Esophagus muscularis mucosa (tissue), 4 donors: ENCODE measurements at regions not wholly inside any gene's neighbourhood (a gene's known extent, or its start where the extent isn't known, plus 50 kb on each side); places are given as distances from the start of the nearest gene placed in this dataset.

ENCODE experiments used
- DNase-seq: peaks from one replicate; pipeline ENCODE4 v3.0.0-alpha.2; 2017; ENCODE audit errors: extremely low spot score
- H3K27ac ChIP-seq, 4 donors: fragments of 200-600 bp; sonication (generic); replicated peaks in 1 of 4; 1 replicate in 3 of 4; 2 replicates in 1 of 4; pipeline ENCODE4 v1.5.1; 2016 to 2019; ENCODE audit warnings: mild to moderate bottlenecking in 1 of 4
- H3K27me3 ChIP-seq, 4 donors: fragments of 200-600 bp; sonication (generic); one replicate each; pipeline versions ENCODE4 v1.5.1 to v1.6.0; 2016 to 2019
- H3K36me3 ChIP-seq, 4 donors: fragments of 200-600 bp; sonication (generic); one replicate each; pipeline ENCODE4 v1.5.1; 2016 to 2019
- H3K4me1 ChIP-seq, 4 donors: fragments of 200-600 bp; sonication (generic); one replicate each; pipeline ENCODE4 v1.5.1; 2016 to 2019
- H3K4me3 ChIP-seq, 4 donors: fragments of 200-600 bp; sonication (generic); 1 replicate in 2 of 4; 2 replicates in 2 of 4; pipeline ENCODE4 v1.5.1; 2016 to 2019; ENCODE audit warnings: mild to moderate bottlenecking in 4 of 4, moderate library complexity in 1 of 4
- H3K9me3 ChIP-seq, 4 donors: fragments of 200-600 bp; sonication (generic); 1 replicate in 3 of 4; 2 replicates in 1 of 4; pipeline ENCODE4 v1.5.1; 2016 to 2019
- EP300 ChIP-seq: sonication (generic); formaldehyde crosslinking; IDR thresholded peaks from one replicate; pipeline ENCODE4 v1.6.1; 2017; ENCODE audit warnings: antibody characterized with exemption
- POLR2A ChIP-seq: fragments of 450-650 bp; IDR thresholded peaks from one replicate; pipeline ENCODE4 v1.6.1; 2017; ENCODE audit warnings: antibody characterized with exemption, moderate library complexity, mild to moderate bottlenecking, low read depth
- POLR2AphosphoS5 ChIP-seq, 2 donors: sonication (generic); formaldehyde crosslinking; IDR thresholded peaks; one replicate each; pipeline ENCODE4 v1.6.1; 2017; ENCODE audit warnings: antibody characterized with exemption in 2 of 2
- WGBS: methylation state at CpG from one replicate; pipeline ENCODE4 v1.1.5; 2018; 5-methylcytosine and 5-hydroxymethylcytosine counted together
- intact Hi-C: fragments of 100-400 bp; cut with DNase I; formaldehyde crosslinking; loops from one replicate; pipeline ENCODE4 v1.15.1; 2023
- TF ChIP-seq, protein P1 (sequence below), 3 experiments: fragments of 200-600 bp in 2 of 3; fragments of 450-650 bp in 1 of 3; sonication (generic) in 2 of 3; IDR thresholded peaks; one replicate each; pipeline ENCODE4 v1.5.1; 2017 to 2019; ENCODE audit warnings: antibody characterized with exemption in 3 of 3, mild to moderate bottlenecking in 2 of 3, moderate library complexity in 1 of 3

GRCh38 chr18:29163596-29163995, 986.7 kb upstream of the CDH2 start:
- no peak for DNase-seq
- intact Hi-C loops: no loop called here
- Histone ChIP-seq H3K4me3 (no peak overlapping the region), H3K36me3 (no peaks in the 10 kb centered on the region), H3K27ac (peak overlapping the region in 1 of 4 donors; percentile 25), H3K27me3 (no peaks in the 10 kb centered on the region), H3K9me3 (no peaks in the 10 kb centered on the region), H3K4me1 (peaks cover 4 to 41% (median 15%) of the 10 kb centered on the region in 4 donors)
- no peak for TF ChIP-seq EP300
- TF ChIP-seq POLR2A: no peak
- no peak for TF ChIP-seq POLR2AphosphoS5 (IDR thresholded peaks at IDR 0.05)
- TF ChIP-seq, protein P1, sequence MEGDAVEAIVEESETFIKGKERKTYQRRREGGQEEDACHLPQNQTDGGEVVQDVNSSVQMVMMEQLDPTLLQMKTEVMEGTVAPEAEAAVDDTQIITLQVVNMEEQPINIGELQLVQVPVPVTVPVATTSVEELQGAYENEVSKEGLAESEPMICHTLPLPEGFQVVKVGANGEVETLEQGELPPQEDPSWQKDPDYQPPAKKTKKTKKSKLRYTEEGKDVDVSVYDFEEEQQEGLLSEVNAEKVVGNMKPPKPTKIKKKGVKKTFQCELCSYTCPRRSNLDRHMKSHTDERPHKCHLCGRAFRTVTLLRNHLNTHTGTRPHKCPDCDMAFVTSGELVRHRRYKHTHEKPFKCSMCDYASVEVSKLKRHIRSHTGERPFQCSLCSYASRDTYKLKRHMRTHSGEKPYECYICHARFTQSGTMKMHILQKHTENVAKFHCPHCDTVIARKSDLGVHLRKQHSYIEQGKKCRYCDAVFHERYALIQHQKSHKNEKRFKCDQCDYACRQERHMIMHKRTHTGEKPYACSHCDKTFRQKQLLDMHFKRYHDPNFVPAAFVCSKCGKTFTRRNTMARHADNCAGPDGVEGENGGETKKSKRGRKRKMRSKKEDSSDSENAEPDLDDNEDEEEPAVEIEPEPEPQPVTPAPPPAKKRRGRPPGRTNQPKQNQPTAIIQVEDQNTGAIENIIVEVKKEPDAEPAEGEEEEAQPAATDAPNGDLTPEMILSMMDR (IDR thresholded peaks at IDR 0.05): no peak

- DNase-seq: no peak
- Histone ChIP-seq H3K4me1 (peaks cover 4 to 41% (median 15%) of the 10 kb centered on the region in 4 donors), H3K27me3 (no peaks in the 10 kb centered on the region), H3K9me3 (no peaks in the 10 kb centered on the region), H3K36me3 (no peaks in the 10 kb centered on the region), H3K27ac (no peak overlapping the region), H3K4me3 (no peak overlapping the region)
- TF ChIP-seq, protein P1 (IDR thresholded peaks at IDR 0.05): no peak
- TF ChIP-seq EP300: no peak
- TF ChIP-seq POLR2AphosphoS5 (IDR thresholded peaks at IDR 0.05): no peak
- TF ChIP-seq POLR2A: no peak
- intact Hi-C loops: no loop called here
Observed at GRCh38 chr18:29161429-29161828, 984.5 kb upstream of the CDH2 start.

DNA sequence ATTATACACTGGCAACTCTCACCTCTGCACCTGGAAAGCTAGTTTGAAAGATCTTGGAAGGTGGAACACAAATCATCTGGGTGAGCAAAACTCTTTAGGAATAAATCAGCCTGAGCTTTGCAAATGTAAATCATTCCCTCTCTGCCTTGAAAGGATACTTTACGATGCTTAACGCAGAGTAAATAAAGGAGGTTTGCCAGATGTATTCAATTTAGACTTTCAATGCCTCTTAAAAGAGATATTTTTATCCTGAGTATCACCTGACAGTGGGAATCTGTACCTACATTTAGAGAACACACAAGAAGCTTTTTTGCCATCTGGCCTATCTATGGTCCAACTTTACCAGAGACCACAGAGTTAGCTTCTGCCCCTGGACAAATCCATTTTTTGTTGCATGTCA, 983.2 kb upstream of the CDH2 start:
- DNase-seq: no peak
- 19% methylated on average over 2 of the region's 2 CpGs for WGBS
- H3K4me3 ChIP-seq: no peak overlapping the region
- H3K27ac ChIP-seq: no peak overlapping the region
- H3K9me3 ChIP-seq: no peaks in the 10 kb centered on the region
- H3K36me3 ChIP-seq: no peaks in the 10 kb centered on the region
- TF ChIP-seq POLR2A (no peak), EP300 (no peak), POLR2AphosphoS5 (IDR thresholded peaks at IDR 0.05) (no peak)
- TF ChIP-seq, protein P1 (IDR thresholded peaks at IDR 0.05): no peak
- H3K4me1 ChIP-seq: peaks cover 3 to 37% (median 11%) of the 10 kb centered on the region in 4 donors
- intact Hi-C loops: no loop called here
- no peaks in the 10 kb centered on the region for H3K27me3 ChIP-seq

- H3K4me1 ChIP-seq: peaks cover 0 to 29% (median 9%) of the 10 kb centered on the region in 4 donors
- H3K27ac ChIP-seq: no peak overlapping the region
- H3K4me3 ChIP-seq: no peak overlapping the region
- intact Hi-C loops: no loop called here
- no peaks in the 10 kb centered on the region for H3K27me3 ChIP-seq
- H3K9me3 ChIP-seq: no peaks in the 10 kb centered on the region
- no peak for DNase-seq
- 90% methylated on average over 4 of the region's 4 CpGs for WGBS
- H3K36me3 ChIP-seq: no peaks in the 10 kb centered on the region
- TF ChIP-seq POLR2AphosphoS5 (IDR thresholded peaks at IDR 0.05) (no peak), EP300 (no peak), POLR2A (no peak)
- TF ChIP-seq, protein P1 (IDR thresholded peaks at IDR 0.05): no peak
Observed at GRCh38 chr18:29157905-29158304, 981.0 kb upstream of the CDH2 start.

- H3K9me3 ChIP-seq: no peaks in the 10 kb centered on the region
- no peak for DNase-seq
- H3K4me3 ChIP-seq: no peak overlapping the region
- H3K27ac ChIP-seq: no peak overlapping the region
- H3K4me1 ChIP-seq: peaks cover 0 to 27% (median 9%) of the 10 kb centered on the region in 4 donors
- H3K36me3 ChIP-seq: no peaks in the 10 kb centered on the region
- no peaks in the 10 kb centered on the region for H3K27me3 ChIP-seq
- TF ChIP-seq EP300 (no peak), POLR2AphosphoS5 (IDR thresholded peaks at IDR 0.05) (no peak), POLR2A (no peak)
- TF ChIP-seq, protein P1 (IDR thresholded peaks at IDR 0.05): no peak
- WGBS: 80% methylated on average over 3 of the region's 3 CpGs
- intact Hi-C loops: no loop called here
Observed at GRCh38 chr18:29157057-29157780, 980.3 kb upstream of the CDH2 start.
